Parathyroid adenoma (tissue), 2 donors: ENCODE measurements at regions not wholly inside any gene's neighbourhood (a gene's known extent, or its start where the extent isn't known, plus 50 kb on each side); places are given as distances from the start of the nearest gene placed in this dataset.
"Not testable (repeated sequence)": the region's sequence is repeated elsewhere in the genome, so short reads cannot be mapped to it uniquely, and the experiment has no call there.

Source experiments
- H2AFZ ChIP-seq: fragments of 300-600 bp; sonication (generic); one replicate; pipeline ENCODE4 v1.7.0; 2017; ENCODE audit warnings: antibody characterized with exemption, mild to moderate bottlenecking
- H3K27ac ChIP-seq: fragments of 300-600 bp; sonication (generic); one replicate; pipeline ENCODE4 v1.7.0; 2017
- H3K27me3 ChIP-seq: fragments of 300-600 bp; sonication (generic); one replicate; pipeline ENCODE4 v1.7.0; 2017; ENCODE audit warnings: low read length; ENCODE audit not compliant: control insufficient read depth, insufficient read depth
- H3K36me3 ChIP-seq: fragments of 300-600 bp; sonication (generic); one replicate; pipeline ENCODE4 v1.7.0; 2017; ENCODE audit warnings: low read length; ENCODE audit not compliant: control insufficient read depth, insufficient read depth
- H3K4me1 ChIP-seq: fragments of 300-600 bp; sonication (generic); one replicate; pipeline ENCODE4 v1.7.0; 2017; ENCODE audit warnings: control low read depth
- H3K4me2 ChIP-seq: fragments of 300-600 bp; sonication (generic); one replicate; pipeline ENCODE4 v1.7.0; 2017; ENCODE audit warnings: low read length
- H3K4me3 ChIP-seq: fragments of 300-600 bp; sonication (generic); one replicate; pipeline ENCODE4 v1.7.0; 2017; ENCODE audit warnings: low read depth, low read length
- H3K79me2 ChIP-seq: fragments of 300-600 bp; sonication (generic); one replicate; pipeline ENCODE4 v1.7.0; 2017; ENCODE audit warnings: control low read depth
- H3K9ac ChIP-seq: fragments of 300-600 bp; sonication (generic); one replicate; pipeline ENCODE4 v1.7.0; 2017; ENCODE audit warnings: mild to moderate bottlenecking
- H3K9me3 ChIP-seq: fragments of 300-600 bp; sonication (generic); one replicate; pipeline ENCODE4 v1.7.0; 2017; ENCODE audit warnings: low read length; ENCODE audit not compliant: control insufficient read depth
- TF ChIP-seq, protein P1 (sequence below): fragments of 300-600 bp; sonication (generic); IDR thresholded peaks from one replicate; pipeline ENCODE4 v1.7.0; 2017; ENCODE audit warnings: antibody characterized with exemption, mild to moderate bottlenecking
- donor health status: primary hyperparathyroidism.

DNA sequence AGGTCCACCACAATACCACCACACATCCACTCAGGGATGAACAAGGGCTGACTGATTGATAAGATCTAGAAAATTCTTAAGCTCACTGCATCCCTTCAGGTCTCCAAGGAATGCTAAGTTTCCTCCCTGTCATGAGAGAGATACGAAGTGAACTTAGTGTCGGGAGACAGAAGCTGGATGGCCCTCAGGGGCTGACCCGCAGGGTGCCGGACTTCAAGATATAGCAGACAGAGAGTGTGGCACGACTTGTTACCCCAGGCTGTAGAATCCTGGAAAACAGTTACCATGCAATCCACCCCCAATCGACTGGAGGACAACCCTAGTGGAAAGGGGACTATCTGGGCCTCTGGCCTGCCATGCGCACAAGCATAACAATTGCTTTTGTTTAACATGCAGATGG, 1217.5 kb upstream of the ATXN8OS start:
- H3K9me3 ChIP-seq, H3K4me3 ChIP-seq, H3K9ac ChIP-seq, H2AFZ ChIP-seq, H3K27ac ChIP-seq, H3K4me2 ChIP-seq, H3K27me3 ChIP-seq, H3K36me3 ChIP-seq, H3K4me1 ChIP-seq, H3K79me2 ChIP-seq: not testable (repeated sequence)

DNA sequence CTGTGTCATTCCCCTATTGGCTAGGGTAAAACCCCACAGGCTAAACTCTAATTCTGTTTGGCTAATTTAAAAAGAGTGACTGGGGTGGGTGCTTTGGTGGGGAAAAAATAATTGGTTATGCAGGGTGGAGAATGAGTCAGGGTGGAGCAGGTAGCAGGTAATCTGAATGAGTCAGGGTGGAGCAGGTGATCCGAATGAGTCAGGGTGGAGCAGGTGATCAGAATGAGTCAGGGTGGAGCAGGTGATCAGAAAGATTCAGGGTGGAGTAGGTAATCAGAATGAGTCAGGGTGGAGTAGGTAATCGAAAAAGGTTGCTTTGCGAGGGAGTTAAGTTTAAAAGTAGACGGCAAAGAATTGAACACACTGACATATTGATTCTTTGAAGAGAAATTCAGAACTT, 1218.8 kb upstream of the ATXN8OS start:
- no peaks in the 10 kb centered on the region for H3K79me2 ChIP-seq
- H2AFZ ChIP-seq, result no peak overlapping the region
- no peaks in the 10 kb centered on the region for H3K36me3 ChIP-seq
- no peak overlapping the region for H3K4me2 ChIP-seq
- H3K4me3 ChIP-seq, result no peak overlapping the region
- no peaks in the 10 kb centered on the region for H3K9me3 ChIP-seq
- no peaks in the 10 kb centered on the region for H3K27me3 ChIP-seq
- TF ChIP-seq, protein P1, sequence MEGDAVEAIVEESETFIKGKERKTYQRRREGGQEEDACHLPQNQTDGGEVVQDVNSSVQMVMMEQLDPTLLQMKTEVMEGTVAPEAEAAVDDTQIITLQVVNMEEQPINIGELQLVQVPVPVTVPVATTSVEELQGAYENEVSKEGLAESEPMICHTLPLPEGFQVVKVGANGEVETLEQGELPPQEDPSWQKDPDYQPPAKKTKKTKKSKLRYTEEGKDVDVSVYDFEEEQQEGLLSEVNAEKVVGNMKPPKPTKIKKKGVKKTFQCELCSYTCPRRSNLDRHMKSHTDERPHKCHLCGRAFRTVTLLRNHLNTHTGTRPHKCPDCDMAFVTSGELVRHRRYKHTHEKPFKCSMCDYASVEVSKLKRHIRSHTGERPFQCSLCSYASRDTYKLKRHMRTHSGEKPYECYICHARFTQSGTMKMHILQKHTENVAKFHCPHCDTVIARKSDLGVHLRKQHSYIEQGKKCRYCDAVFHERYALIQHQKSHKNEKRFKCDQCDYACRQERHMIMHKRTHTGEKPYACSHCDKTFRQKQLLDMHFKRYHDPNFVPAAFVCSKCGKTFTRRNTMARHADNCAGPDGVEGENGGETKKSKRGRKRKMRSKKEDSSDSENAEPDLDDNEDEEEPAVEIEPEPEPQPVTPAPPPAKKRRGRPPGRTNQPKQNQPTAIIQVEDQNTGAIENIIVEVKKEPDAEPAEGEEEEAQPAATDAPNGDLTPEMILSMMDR, result no peak
- H3K4me1 ChIP-seq, result no peaks in the 10 kb centered on the region
- no peak overlapping the region for H3K27ac ChIP-seq
- H3K9ac ChIP-seq, result no peak overlapping the region

DNA sequence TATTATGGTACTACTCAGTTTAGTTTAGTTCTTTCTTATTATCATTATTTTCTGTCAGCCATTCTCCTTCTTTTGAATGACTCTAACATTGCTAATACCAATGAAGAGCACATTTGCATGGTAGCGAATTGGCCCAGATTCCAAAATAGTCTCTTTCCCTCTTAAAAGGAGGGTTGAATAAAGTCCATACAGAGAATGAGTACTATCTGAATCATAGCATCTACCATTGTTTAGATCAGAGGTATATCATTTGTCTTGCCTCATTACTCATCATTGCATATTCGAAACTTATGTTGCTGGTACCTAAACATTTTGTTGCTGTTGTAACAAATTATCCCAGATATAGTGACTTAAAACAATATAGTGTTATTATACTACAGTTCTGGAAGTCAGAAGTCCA, 1235.3 kb upstream of the ATXN8OS start:
- no peaks in the 10 kb centered on the region for H3K79me2 ChIP-seq
- H3K4me3 ChIP-seq, result no peak overlapping the region
- H3K27ac ChIP-seq, result no peak overlapping the region
- H3K9me3 ChIP-seq, result no peaks in the 10 kb centered on the region
- H3K36me3 ChIP-seq, result no peaks in the 10 kb centered on the region
- no peak overlapping the region for H2AFZ ChIP-seq
- H3K9ac ChIP-seq, result no peak overlapping the region
- H3K4me1 ChIP-seq, result no peaks in the 10 kb centered on the region
- H3K4me2 ChIP-seq, result no peak overlapping the region
- TF ChIP-seq, protein P1, result no peak
- no peaks in the 10 kb centered on the region for H3K27me3 ChIP-seq

DNA sequence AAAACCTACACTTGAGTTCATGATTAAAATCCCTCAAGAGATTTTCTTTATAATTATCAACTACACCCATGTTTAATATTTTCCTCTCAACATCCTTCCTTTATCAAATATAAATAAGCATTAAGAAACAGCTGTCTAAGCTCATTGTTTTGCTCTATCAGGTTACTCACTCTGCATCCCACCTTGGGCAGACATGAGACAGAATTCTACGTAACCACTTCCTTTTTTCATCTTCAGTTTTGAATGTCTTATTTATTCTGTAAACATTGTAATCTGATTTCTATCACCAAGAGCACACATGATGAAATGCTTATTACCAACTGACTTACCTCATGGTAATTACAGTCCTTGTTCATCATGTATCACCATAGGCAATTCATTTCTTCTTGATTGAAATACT, 1256.6 kb upstream of the ATXN8OS start:
- Histone ChIP-seq H3K79me2 (no peaks in the 10 kb centered on the region), H3K27ac (no peak overlapping the region)
- TF ChIP-seq, protein P1, result no peak

DNA sequence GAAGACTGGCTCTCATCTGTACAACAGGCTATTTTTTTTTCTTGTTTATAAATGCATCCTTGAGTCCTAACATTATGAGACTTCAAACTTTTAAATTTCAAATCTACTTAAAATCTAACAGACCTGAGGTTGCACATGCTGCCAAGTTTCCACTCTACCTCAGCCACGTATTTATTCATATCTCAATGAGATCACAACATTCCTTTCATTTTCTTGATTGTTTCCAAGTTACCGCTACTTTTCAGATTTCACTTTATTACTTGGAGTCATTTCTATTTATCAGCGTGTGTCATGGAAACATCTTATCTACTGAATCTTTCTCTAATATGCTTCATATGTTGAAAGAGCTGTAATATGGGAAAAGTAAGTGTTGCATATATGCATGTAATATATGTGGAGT, 1257.5 kb upstream of the ATXN8OS start:
- TF ChIP-seq, protein P1, result no peak
- no peaks in the 10 kb centered on the region for H3K9me3 ChIP-seq
- no peaks in the 10 kb centered on the region for H3K4me1 ChIP-seq
- H3K79me2 ChIP-seq, result no peaks in the 10 kb centered on the region
- H3K36me3 ChIP-seq, result no peaks in the 10 kb centered on the region
- H3K27ac ChIP-seq, result no peak overlapping the region
- no peak overlapping the region for H3K4me3 ChIP-seq
- no peaks in the 10 kb centered on the region for H3K27me3 ChIP-seq
- no peak overlapping the region for H2AFZ ChIP-seq
- H3K9ac ChIP-seq, result no peak overlapping the region
- H3K4me2 ChIP-seq, result peak overlapping the region; percentile 42

More for the DNA sequence above, 1256.6 kb upstream of the ATXN8OS start:
- H3K9me3 ChIP-seq, result no peaks in the 10 kb centered on the region
- no peaks in the 10 kb centered on the region for H3K36me3 ChIP-seq
- H3K4me3 ChIP-seq, result no peak overlapping the region
- no peaks in the 10 kb centered on the region for H3K4me1 ChIP-seq
- no peak overlapping the region for H2AFZ ChIP-seq
- no peaks in the 10 kb centered on the region for H3K27me3 ChIP-seq
- H3K4me2 ChIP-seq, result no peak overlapping the region
- H3K9ac ChIP-seq, result no peak overlapping the region
